ENCODE measurements at regions not wholly inside any gene's neighbourhood (a gene's known extent, or its start where the extent isn't known, plus 50 kb on each side); places are given as distances from the start of the nearest gene placed in this dataset.

DNA sequence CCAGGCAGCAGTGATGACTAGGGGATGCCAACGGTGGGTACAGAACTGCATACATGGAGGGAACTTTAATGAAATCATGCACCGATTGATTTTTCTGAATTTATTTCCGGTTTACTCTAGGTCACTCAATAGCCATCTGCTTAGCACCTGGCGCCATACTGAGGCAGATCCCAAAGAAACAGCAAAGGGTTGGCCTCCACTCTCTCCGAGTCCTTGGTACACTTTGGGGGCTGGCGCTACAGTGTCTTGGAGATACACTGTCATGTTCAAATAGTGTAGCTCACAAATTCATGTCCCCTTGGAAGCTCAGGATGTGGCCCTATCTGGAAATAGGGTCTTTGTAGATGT lies 116.3 kb downstream of the BOD1 start:
- H3K4me2 ChIP-seq (ENCODE audit: low read length, poor library complexity, severe bottlenecking): no peak overlapping the region
- H3K4me1 ChIP-seq (ENCODE audit: control insufficient read depth, insufficient read depth, low read depth, low read length): peaks cover 20% of the 10 kb centered on the region

DNA sequence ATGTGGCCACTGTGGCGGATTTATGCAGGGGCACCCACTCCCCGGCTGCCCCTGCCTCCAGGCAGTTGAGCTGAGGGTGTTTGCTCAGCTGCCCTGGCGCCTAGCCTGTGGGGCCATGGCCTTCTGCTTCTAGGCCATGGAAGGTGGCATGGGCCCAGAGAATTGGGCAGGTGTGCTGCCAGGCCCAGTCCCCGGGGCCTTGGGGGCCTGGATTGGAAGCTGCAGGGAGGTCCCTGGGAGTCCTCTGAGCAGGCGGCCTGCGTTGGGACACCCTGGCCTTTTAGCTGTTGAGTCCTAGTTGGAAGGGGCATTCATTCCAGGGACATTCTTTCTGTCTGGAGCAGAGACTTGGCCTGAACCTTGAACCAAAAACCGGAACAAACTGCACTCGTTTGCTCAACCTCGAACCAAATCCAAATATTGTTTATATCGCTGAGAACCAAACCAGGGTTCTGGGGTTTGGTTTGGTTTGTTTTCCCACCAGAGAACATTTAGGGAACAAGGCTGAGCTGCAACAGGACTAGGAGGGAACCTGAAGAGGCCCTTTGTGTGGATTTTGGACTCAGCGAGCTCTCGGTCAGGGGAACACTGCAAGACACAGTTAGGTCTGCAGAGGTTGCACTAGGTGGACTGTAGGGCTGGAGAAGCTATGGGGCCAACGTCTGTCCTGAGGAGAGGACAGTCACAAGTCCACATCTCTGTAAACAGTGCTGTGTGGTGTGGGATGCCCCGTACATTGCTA lies 116.8 kb downstream of the BOD1 start:
- no peak overlapping the region for H3K4me2 ChIP-seq (ENCODE audit: low read length, poor library complexity, severe bottlenecking)
- H3K79me1 ChIP-seq (replicated peaks; ENCODE audit: low read length, poor library complexity, severe bottlenecking): no peaks in the 10 kb centered on the region
- H2AK5ac ChIP-seq (ENCODE audit: low read length, severe bottlenecking): peak overlapping the region; percentile 71
- no peak overlapping the region for H2BK5ac ChIP-seq (ENCODE audit: low read depth, low read length, poor library complexity, severe bottlenecking)
- H3K9me3 ChIP-seq (ENCODE audit: control insufficient read depth, low read length): peaks cover 1% of the 10 kb centered on the region
- H3K27ac ChIP-seq (ENCODE audit: low read length, poor library complexity, severe bottlenecking): peak overlapping the region; percentile 88
- peak overlapping the region in 1 of 2 experiments; percentile 5 for H3K14ac ChIP-seq (ENCODE audit: low read length in 2 of 2)
- no peak overlapping the region for H3K4me3 ChIP-seq (ENCODE audit: insufficient read depth in 1 of 2, low read depth in 1 of 2, low read length in 2 of 2)
- H4K8ac ChIP-seq (ENCODE audit: low read length): peak overlapping the region; percentile 89
- H3K23ac ChIP-seq (ENCODE audit: low read length in 2 of 2): no peak overlapping the region
- H3K4me1 ChIP-seq (ENCODE audit: control insufficient read depth, insufficient read depth, low read depth, low read length): peaks cover 20% of the 10 kb centered on the region
- H2BK120ac ChIP-seq (ENCODE audit: low read depth, low read length): no peak overlapping the region
- DNase-seq: no peak
- H4K91ac ChIP-seq (ENCODE audit: low read length): peak overlapping the region; percentile 81
- H3K27me3 ChIP-seq (ENCODE audit: control insufficient read depth in 1 of 2, insufficient read depth in 1 of 2, low read length in 2 of 2): peaks cover 0 to 11% of the 10 kb centered on the region in 2 experiments
- H2BK15ac ChIP-seq (ENCODE audit: low read depth, poor library complexity, severe bottlenecking): peak overlapping the region; percentile 38
- H3K36me3 ChIP-seq (ENCODE audit: control insufficient read depth in 1 of 2, insufficient read depth in 2 of 2, low read depth in 1 of 2, low read length in 2 of 2): no peaks in the 10 kb centered on the region
- peak overlapping the region; percentile 77 to 92 for H2BK12ac ChIP-seq (ENCODE audit: low read length in 2 of 2)
- peak overlapping the region; percentile 16 to 84 for H3K18ac ChIP-seq (ENCODE audit: low read depth in 1 of 2, low read length in 2 of 2)
- no peak overlapping the region for H3K9ac ChIP-seq (ENCODE audit: low read length)
- H2AFZ ChIP-seq (ENCODE audit: low read depth, low read length): no peak overlapping the region
- 97% methylated on average over 14 of the region's 14 CpGs for WGBS
- H3K4ac ChIP-seq (ENCODE audit: low read depth in 1 of 2, low read length in 2 of 2): peak overlapping the region; percentile 37 to 59

More for the DNA sequence above, 116.3 kb downstream of the BOD1 start:
- Histone ChIP-seq H3K36me3 (ENCODE audit: control insufficient read depth in 1 of 2, insufficient read depth in 2 of 2, low read depth in 1 of 2, low read length in 2 of 2) (no peaks in the 10 kb centered on the region), H2BK12ac (ENCODE audit: low read length in 2 of 2) (peak overlapping the region; percentile 23 to 75), H3K14ac (ENCODE audit: low read length in 2 of 2) (no peak overlapping the region), H2AK5ac (ENCODE audit: low read length, severe bottlenecking) (peak overlapping the region; percentile 54), H3K18ac (ENCODE audit: low read depth in 1 of 2, low read length in 2 of 2) (peak overlapping the region in 1 of 2 experiments; percentile 54), H4K8ac (ENCODE audit: low read length) (no peak overlapping the region), H3K9me3 (ENCODE audit: control insufficient read depth, low read length) (peaks cover 3% of the 10 kb centered on the region), H2AFZ (ENCODE audit: low read depth, low read length) (no peak overlapping the region), H3K79me1 (replicated peaks; ENCODE audit: low read length, poor library complexity, severe bottlenecking) (no peaks in the 10 kb centered on the region), H3K4me3 (ENCODE audit: insufficient read depth in 1 of 2, low read depth in 1 of 2, low read length in 2 of 2) (no peak overlapping the region), H3K27me3 (ENCODE audit: control insufficient read depth in 1 of 2, insufficient read depth in 1 of 2, low read length in 2 of 2) (peaks cover 0 to 11% of the 10 kb centered on the region in 2 experiments), H3K23ac (ENCODE audit: low read length in 2 of 2) (no peak overlapping the region), H4K91ac (ENCODE audit: low read length) (peak overlapping the region; percentile 72), H2BK5ac (ENCODE audit: low read depth, low read length, poor library complexity, severe bottlenecking) (no peak overlapping the region), H3K9ac (ENCODE audit: low read length) (no peak overlapping the region), H2BK120ac (ENCODE audit: low read depth, low read length) (no peak overlapping the region), H3K27ac (ENCODE audit: low read length, poor library complexity, severe bottlenecking) (no peak overlapping the region), H2BK15ac (ENCODE audit: low read depth, poor library complexity, severe bottlenecking) (no peak overlapping the region), H3K4ac (ENCODE audit: low read depth in 1 of 2, low read length in 2 of 2) (no peak overlapping the region)
- 97% methylated on average over 6 of the region's 6 CpGs for whole genome bisulfite sequencing
- no peak for DNase-seq

DNA sequence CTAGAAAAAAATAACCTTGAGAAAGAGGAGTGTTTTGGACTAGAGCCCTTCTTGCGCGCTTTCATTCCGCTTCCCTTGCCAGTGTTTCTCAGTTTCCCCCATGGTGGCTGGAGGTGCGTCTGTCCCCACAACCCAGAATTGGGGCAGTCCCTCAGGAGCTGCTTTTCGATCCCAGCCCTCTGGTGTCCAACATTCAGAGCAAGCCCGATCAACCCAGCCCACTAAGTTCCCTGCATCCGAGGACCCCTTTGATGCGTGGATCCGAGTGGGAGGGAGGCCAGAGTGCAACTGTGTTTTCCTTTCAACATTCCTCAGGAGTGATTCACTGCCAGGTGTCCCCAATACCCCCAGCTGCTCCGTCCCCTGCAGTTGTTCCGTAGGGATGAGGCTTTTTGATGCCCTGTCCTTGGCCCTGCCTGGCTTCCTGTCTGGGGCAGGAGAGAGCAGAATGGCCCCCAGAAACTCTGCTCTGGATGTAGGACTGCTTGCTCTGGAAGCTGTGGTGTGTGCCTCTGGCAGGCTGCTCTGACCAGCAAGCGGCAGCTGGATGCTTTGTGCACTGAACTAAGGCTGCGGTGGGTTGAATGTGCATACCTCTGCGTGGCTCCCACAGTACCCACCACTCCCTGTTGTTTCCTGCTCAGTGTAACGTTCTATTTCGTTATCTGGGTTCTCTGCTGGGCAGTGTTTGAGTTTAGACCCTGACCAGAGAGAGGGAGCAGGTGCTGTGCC lies 117.5 kb downstream of the BOD1 start:
- WGBS: 60% methylated on average over 16 of the region's 16 CpGs
- peak overlapping the region in 1 of 2 experiments; percentile 43 for H3K4me3 ChIP-seq (ENCODE audit: insufficient read depth in 1 of 2, low read depth in 1 of 2, low read length in 2 of 2)
- H3K4me2 ChIP-seq (ENCODE audit: low read length, poor library complexity, severe bottlenecking): peak overlapping the region; percentile 57

DNA sequence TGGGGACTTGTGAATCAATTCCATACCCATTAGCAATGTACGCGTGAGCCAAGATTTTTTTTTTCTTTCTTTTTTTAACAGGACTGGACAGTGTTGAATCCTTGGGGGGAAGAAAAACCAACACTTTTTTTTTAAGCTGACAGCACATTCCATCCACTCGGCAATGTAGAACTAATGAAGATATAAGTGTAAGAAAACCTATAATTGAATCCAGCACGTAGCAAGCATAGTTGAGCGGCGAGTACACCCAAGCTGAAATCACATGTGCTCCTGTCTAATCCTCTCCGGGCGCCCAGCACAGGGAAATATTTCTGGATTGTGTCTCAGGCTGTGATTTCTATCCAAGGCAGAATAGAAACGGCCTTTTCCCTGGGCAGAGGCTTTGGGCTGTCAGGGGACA lies 118.2 kb downstream of the BOD1 start:
- no peak overlapping the region for H2BK15ac ChIP-seq (ENCODE audit: low read depth, poor library complexity, severe bottlenecking)
- H3K9ac ChIP-seq (ENCODE audit: low read length): peak overlapping the region; percentile 72
- peak overlapping the region; percentile 9 for H2AK5ac ChIP-seq (ENCODE audit: low read length, severe bottlenecking)
- no peak overlapping the region for H3K4ac ChIP-seq (ENCODE audit: low read depth in 1 of 2, low read length in 2 of 2)
- H3K4me2 ChIP-seq (ENCODE audit: low read length, poor library complexity, severe bottlenecking): peak overlapping the region; percentile 2
- peaks cover 0 to 11% of the 10 kb centered on the region in 2 experiments for H3K27me3 ChIP-seq (ENCODE audit: control insufficient read depth in 1 of 2, insufficient read depth in 1 of 2, low read length in 2 of 2)
- peak overlapping the region; percentile 72 to 84 for H3K18ac ChIP-seq (ENCODE audit: low read depth in 1 of 2, low read length in 2 of 2)
- peak overlapping the region; percentile 59 for H2BK5ac ChIP-seq (ENCODE audit: low read depth, low read length, poor library complexity, severe bottlenecking)
- no peak overlapping the region for H2BK120ac ChIP-seq (ENCODE audit: low read depth, low read length)
- no peak overlapping the region for H4K91ac ChIP-seq (ENCODE audit: low read length)
- no peak overlapping the region for H3K14ac ChIP-seq (ENCODE audit: low read length in 2 of 2)
- 18% methylated on average over 6 of the region's 9 CpGs for WGBS
- H3K4me3 ChIP-seq (ENCODE audit: insufficient read depth in 1 of 2, low read depth in 1 of 2, low read length in 2 of 2): peak overlapping the region in 1 of 2 experiments; percentile 43
- no peaks in the 10 kb centered on the region for H3K79me1 ChIP-seq (replicated peaks; ENCODE audit: low read length, poor library complexity, severe bottlenecking)
- peaks cover 20% of the 10 kb centered on the region for H3K4me1 ChIP-seq (ENCODE audit: control insufficient read depth, insufficient read depth, low read depth, low read length)
- H3K9me3 ChIP-seq (ENCODE audit: control insufficient read depth, low read length): no peaks in the 10 kb centered on the region
- no peak overlapping the region for H3K23ac ChIP-seq (ENCODE audit: low read length in 2 of 2)
- H2BK12ac ChIP-seq (ENCODE audit: low read length in 2 of 2): no peak overlapping the region
- H3K36me3 ChIP-seq (ENCODE audit: control insufficient read depth in 1 of 2, insufficient read depth in 2 of 2, low read depth in 1 of 2, low read length in 2 of 2): no peaks in the 10 kb centered on the region
- DNase-seq: peak; percentile 63
- no peak overlapping the region for H4K8ac ChIP-seq (ENCODE audit: low read length)
- peak overlapping the region; percentile 88 for H3K27ac ChIP-seq (ENCODE audit: low read length, poor library complexity, severe bottlenecking)
- H2AFZ ChIP-seq (ENCODE audit: low read depth, low read length): no peak overlapping the region

More for the DNA sequence above, 117.5 kb downstream of the BOD1 start:
- Histone ChIP-seq H2AFZ (ENCODE audit: low read depth, low read length) (peak overlapping the region; percentile 62), H3K9me3 (ENCODE audit: control insufficient read depth, low read length) (no peaks in the 10 kb centered on the region), H3K4ac (ENCODE audit: low read depth in 1 of 2, low read length in 2 of 2) (peak overlapping the region in 1 of 2 experiments; percentile 53), H3K18ac (ENCODE audit: low read depth in 1 of 2, low read length in 2 of 2) (peak overlapping the region; percentile 72 to 84), H2BK15ac (ENCODE audit: low read depth, poor library complexity, severe bottlenecking) (peak overlapping the region; percentile 38), H2BK120ac (ENCODE audit: low read depth, low read length) (peak overlapping the region; percentile 71), H3K14ac (ENCODE audit: low read length in 2 of 2) (peak overlapping the region in 1 of 2 experiments; percentile 84), H3K36me3 (ENCODE audit: control insufficient read depth in 1 of 2, insufficient read depth in 2 of 2, low read depth in 1 of 2, low read length in 2 of 2) (no peaks in the 10 kb centered on the region), H2AK5ac (ENCODE audit: low read length, severe bottlenecking) (peak overlapping the region; percentile 9), H3K27me3 (ENCODE audit: control insufficient read depth in 1 of 2, insufficient read depth in 1 of 2, low read length in 2 of 2) (peaks cover 0 to 11% of the 10 kb centered on the region in 2 experiments), H3K9ac (ENCODE audit: low read length) (peak overlapping the region; percentile 72), H3K79me1 (replicated peaks; ENCODE audit: low read length, poor library complexity, severe bottlenecking) (no peaks in the 10 kb centered on the region), H3K4me1 (ENCODE audit: control insufficient read depth, insufficient read depth, low read depth, low read length) (peaks cover 20% of the 10 kb centered on the region), H2BK12ac (ENCODE audit: low read length in 2 of 2) (peak overlapping the region; percentile 77 to 92), H3K27ac (ENCODE audit: low read length, poor library complexity, severe bottlenecking) (peak overlapping the region; percentile 88), H4K8ac (ENCODE audit: low read length) (peak overlapping the region; percentile 89), H2BK5ac (ENCODE audit: low read depth, low read length, poor library complexity, severe bottlenecking) (peak overlapping the region; percentile 59), H3K23ac (ENCODE audit: low read length in 2 of 2) (no peak overlapping the region), H4K91ac (ENCODE audit: low read length) (peak overlapping the region; percentile 81)
- no peak for DNase-seq
